Mucosa of descending colon (tissue), 3 donors: ENCODE measurements at regions not wholly inside any gene's neighbourhood (a gene's known extent, or its start where the extent isn't known, plus 50 kb on each side); places are given as distances from the start of the nearest gene placed in this dataset.

Experiments
- ATAC-seq: fragments of 200-7000 bp; cut with Tn5 transposase; one replicate; pipeline ENCODE4 v1.9.1; 2020; ENCODE audit warnings: mild to moderate bottlenecking, moderate library complexity
- DNase-seq, 3 donors: peaks; one replicate each; pipeline ENCODE4 v3.0.0-alpha.2; 2020
- H3K36me3 ChIP-seq: fragments of 200-600 bp; one replicate; pipeline ENCODE4 v1.8.0; 2021; ENCODE audit warnings: low read depth, mild to moderate bottlenecking
- H3K4me1 ChIP-seq: fragments of 200-600 bp; one replicate; pipeline ENCODE4 v1.8.0; 2021; ENCODE audit warnings: low read depth, mild to moderate bottlenecking
- H3K4me3 ChIP-seq: fragments of 200-600 bp; one replicate; pipeline ENCODE4 v1.8.0; 2021; ENCODE audit warnings: mild to moderate bottlenecking
- H3K9me3 ChIP-seq: fragments of 200-600 bp; one replicate; pipeline ENCODE4 v1.8.0; 2021; ENCODE audit warnings: mild to moderate bottlenecking
- CTCF ChIP-seq: fragments of 200-600 bp; IDR thresholded peaks from one replicate; pipeline ENCODE4 v1.8.0; 2022; ENCODE audit warnings: antibody characterized with exemption, mild to moderate bottlenecking
- intact Hi-C, 2 donors: fragments of 100-400 bp; cut with DNase I in 1 of 2; cut with micrococcal nuclease in 1 of 2; formaldehyde crosslinking; loops; one replicate each; pipeline versions ENCODE4 v1.11.0 to v1.11.1; 2022; cut with DNase I, micrococcal nuclease
- donor health status: DM: no; HTN: no; CAD: no; lungs with moderate emphysema.
- donor health status: DM: no; HTN: no; CAD: no.
- donor health status: DM: no; HTN: yes; CAD: no.

- Histone ChIP-seq H3K9me3 (no peaks in the 10 kb centered on the region), H3K36me3 (no peaks in the 10 kb centered on the region), H3K4me3 (no peak overlapping the region), H3K4me1 (no peaks in the 10 kb centered on the region)
- intact Hi-C loops: no loop called here
- no peak for TF ChIP-seq CTCF
- peak; percentile 36 for ATAC-seq
- DNase-seq: no peak
These were observed 172.7 kb upstream of the CNOT2 start for GRCh38 chr12:70070494-70071007.

GRCh38 chr12:70074510-70074909 lies 168.7 kb upstream of the CNOT2 start:
- ATAC-seq (no peak), DNase-seq (no peak)
- H3K9me3 ChIP-seq: no peaks in the 10 kb centered on the region
- no peaks in the 10 kb centered on the region for H3K36me3 ChIP-seq
- intact Hi-C loops: no loop called here
- no peak for TF ChIP-seq CTCF
- no peak overlapping the region for H3K4me3 ChIP-seq
- H3K4me1 ChIP-seq: no peaks in the 10 kb centered on the region

- TF ChIP-seq CTCF: no peak
- intact Hi-C loops: no loop called here
- H3K4me1 ChIP-seq: no peaks in the 10 kb centered on the region
- ATAC-seq (no peak), DNase-seq (no peak)
- H3K9me3 ChIP-seq: no peaks in the 10 kb centered on the region
- H3K36me3 ChIP-seq: no peaks in the 10 kb centered on the region
- no peak overlapping the region for H3K4me3 ChIP-seq
These were observed 165.8 kb upstream of the CNOT2 start for GRCh38 chr12:70077441-70077840.

DNA sequence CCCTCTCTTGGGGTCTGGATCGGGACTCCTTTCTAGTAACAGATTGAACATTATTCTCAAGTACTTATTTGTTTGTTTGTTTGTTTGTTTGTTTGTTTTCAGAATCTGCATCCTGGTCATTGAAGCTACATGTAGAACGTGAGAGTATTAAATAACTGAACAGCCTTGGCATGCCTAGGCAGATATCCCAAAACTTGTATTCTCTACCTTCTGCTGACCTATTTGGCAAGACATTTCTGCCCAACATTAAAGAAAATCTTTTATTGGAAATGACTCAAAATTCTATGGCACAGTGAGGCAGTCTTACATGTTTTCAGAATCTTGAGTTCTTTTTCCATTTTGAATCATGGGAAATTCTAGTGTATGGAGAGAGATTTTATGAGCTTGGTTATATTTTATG lies 165.1 kb upstream of the CNOT2 start:
- H3K36me3 ChIP-seq: no peaks in the 10 kb centered on the region
- no peaks in the 10 kb centered on the region for H3K9me3 ChIP-seq
- intact Hi-C loops: no loop called here
- no peak for TF ChIP-seq CTCF
- ATAC-seq (no peak), DNase-seq (no peak)
- H3K4me1 ChIP-seq: no peaks in the 10 kb centered on the region
- H3K4me3 ChIP-seq: no peak overlapping the region

- TF ChIP-seq CTCF: no peak
- ATAC-seq (no peak), DNase-seq (no peak)
- H3K4me1 ChIP-seq: no peaks in the 10 kb centered on the region
- intact Hi-C loops: no loop called here
- H3K36me3 ChIP-seq: no peaks in the 10 kb centered on the region
- no peaks in the 10 kb centered on the region for H3K9me3 ChIP-seq
- H3K4me3 ChIP-seq: no peak overlapping the region
These were observed 162.7 kb upstream of the CNOT2 start for GRCh38 chr12:70080566-70080965.
